PC-9 (cell line): ENCODE measurements at regions not wholly inside any gene's neighbourhood (a gene's known extent, or its start where the extent isn't known, plus 50 kb on each side); places are given as distances from the start of the nearest gene placed in this dataset.

Source experiments
- BruUV-seq: library from RNA; stranded (reverse); fragments of 400-500 nt; replicated peaks from 2 replicates; lab custom pipeline; 2021; lab: Mats Ljungman, UMichigan
- CTCF ChIA-PET: fragments of 300-600 bp; sonication (Branson Sonifier 250); formaldehyde crosslinking; loops from one replicate; lab custom pipeline; 2022; ENCODE audit warnings: antibody characterized with exemption; lab: Charles Lee
- POLR2A ChIA-PET: fragments of 300-600 bp; sonication (Branson Sonifier 250); formaldehyde crosslinking; loops from one replicate; lab custom pipeline; 2022; ENCODE audit warnings: antibody characterized with exemption; ENCODE audit not compliant: unreplicated experiment; lab: Charles Lee
- DNase-seq, 2 experiments: peaks; one replicate each; pipeline versions ENCODE4 v3.0.0 to v3.0.0-alpha.2; 2015 to 2022; ENCODE audit warnings: mixed read lengths in 1 of 2
- H2AFZ ChIP-seq: fragments of 200-600 bp; sonication (generic); 2 replicates; pipeline ENCODE4 v1.8.1; 2017; ENCODE audit warnings: antibody characterized with exemption
- H3F3A ChIP-seq: fragments of 200-600 bp; sonication (generic); 2 replicates; pipeline ENCODE4 v1.8.1; 2017; ENCODE audit warnings: antibody characterized with exemption, mild to moderate bottlenecking, low read depth; ENCODE audit not compliant: insufficient read depth
- H3K27ac ChIP-seq: fragments of 200-600 bp; sonication (generic); 2 replicates; pipeline ENCODE4 v1.6.1; 2016; ENCODE audit warnings: mixed run types
- H3K27me3 ChIP-seq: fragments of 200-600 bp; sonication (generic); 2 replicates; pipeline ENCODE4 v1.6.1; 2016; ENCODE audit warnings: low read depth, mixed run types; ENCODE audit not compliant: insufficient read depth
- H3K36me3 ChIP-seq: fragments of 200-600 bp; sonication (generic); 2 replicates; pipeline ENCODE4 v1.6.1; 2016; ENCODE audit warnings: low read depth, mixed run types
- H3K4me1 ChIP-seq: fragments of 200-600 bp; sonication (generic); replicated peaks from 2 replicates; pipeline ENCODE4 v1.6.1; 2016; ENCODE audit warnings: mixed run types; ENCODE audit not compliant: insufficient read depth
- H3K4me2 ChIP-seq: fragments of 200-600 bp; sonication (generic); 2 replicates; pipeline ENCODE4 v1.6.1; 2017; ENCODE audit warnings: mixed run types
- H3K4me3 ChIP-seq: fragments of 200-600 bp; sonication (generic); 2 replicates; pipeline ENCODE4 v1.6.1; 2016; ENCODE audit warnings: mixed run types
- H3K79me2 ChIP-seq: fragments of 200-600 bp; sonication (generic); 2 replicates; pipeline ENCODE4 v1.6.1; 2017; ENCODE audit warnings: low read depth, mixed run types
- H3K9me2 ChIP-seq: fragments of 200-600 bp; sonication (generic); 2 replicates; pipeline ENCODE4 v1.8.1; 2017; ENCODE audit warnings: mild to moderate bottlenecking; ENCODE audit not compliant: insufficient read depth
- H3K9me3 ChIP-seq: fragments of 200-600 bp; sonication (generic); 2 replicates; pipeline ENCODE4 v1.8.1; 2016; ENCODE audit warnings: low read depth; ENCODE audit not compliant: insufficient read depth
- H4K20me1 ChIP-seq: fragments of 200-600 bp; sonication (generic); 2 replicates; pipeline ENCODE4 v1.8.1; 2017; ENCODE audit not compliant: insufficient read depth
- CTCF ChIP-seq: fragments of 200-600 bp; sonication (generic); conservative IDR thresholded peaks from 2 replicates; pipeline ENCODE4 v1.6.1; 2017; ENCODE audit warnings: mixed run types, antibody characterized with exemption, mild to moderate bottlenecking, moderate library complexity
- EZH2 ChIP-seq: fragments of 200-600 bp; sonication (generic); IDR thresholded peaks from 2 replicates; pipeline ENCODE4 v1.8.0; 2017; ENCODE audit warnings: antibody characterized with exemption, low read depth
- intact Hi-C: fragments of 100-400 bp; cut with micrococcal nuclease; formaldehyde crosslinking; loops from one replicate; pipeline ENCODE4 v1.10.0; 2022; ENCODE audit not compliant: unreplicated experiment

- ChIA-PET CTCF (no interaction called here), POLR2A (no interaction called here)
- Histone ChIP-seq H3K9me2 (peaks cover 2% of the 10 kb centered on the region; the same call in 1 of the 2 replicates), H3K36me3 (no peaks in the 10 kb centered on the region), H4K20me1 (no peaks in the 10 kb centered on the region), H3K27me3 (no peaks in the 10 kb centered on the region), H3F3A (no peaks in the 10 kb centered on the region), H3K79me2 (no peaks in the 10 kb centered on the region), H2AFZ (no peak overlapping the region), H3K4me1 (no peaks in the 10 kb centered on the region), H3K4me3 (no peak overlapping the region), H3K9me3 (no peaks in the 10 kb centered on the region), H3K27ac (no peak overlapping the region), H3K4me2 (no peak overlapping the region)
- no peak for DNase-seq
- TF ChIP-seq EZH2 (no peak), CTCF (no peak)
- intact Hi-C loops = no loop called here
- no TSS peak for BruUV-seq
Observed at GRCh38 chr1:81340239-81340638, 460.5 kb upstream of the ADGRL2 start.

- TF ChIP-seq EZH2 (no peak), CTCF (no peak)
- intact Hi-C loops = no loop called here
- Histone ChIP-seq H3K4me3 (no peak overlapping the region), H3K4me1 (no peaks in the 10 kb centered on the region), H3K27ac (no peak overlapping the region), H3F3A (no peaks in the 10 kb centered on the region), H3K9me2 (peaks cover 6% of the 10 kb centered on the region; the same call in 1 of the 2 replicates), H2AFZ (no peak overlapping the region), H3K9me3 (no peaks in the 10 kb centered on the region), H3K36me3 (no peaks in the 10 kb centered on the region), H4K20me1 (no peaks in the 10 kb centered on the region), H3K79me2 (no peaks in the 10 kb centered on the region), H3K27me3 (no peaks in the 10 kb centered on the region), H3K4me2 (no peak overlapping the region)
- POLR2A ChIA-PET = no interaction called here
- CTCF ChIA-PET = no interaction called here
- BruUV-seq = no TSS peak
- DNase-seq = no peak
Observed at GRCh38 chr1:81337226-81337625, 463.5 kb upstream of the ADGRL2 start.

GRCh38 chr1:81335876-81336275 lies 464.9 kb upstream of the ADGRL2 start:
- Histone ChIP-seq H3K4me1 (no peaks in the 10 kb centered on the region), H3K4me3 (no peak overlapping the region), H3K9me2 (peaks cover 6% of the 10 kb centered on the region; the same call in 1 of the 2 replicates), H3K36me3 (no peaks in the 10 kb centered on the region), H3F3A (no peaks in the 10 kb centered on the region), H2AFZ (no peak overlapping the region), H4K20me1 (no peaks in the 10 kb centered on the region), H3K79me2 (no peaks in the 10 kb centered on the region), H3K9me3 (no peaks in the 10 kb centered on the region), H3K4me2 (no peak overlapping the region), H3K27me3 (no peaks in the 10 kb centered on the region), H3K27ac (no peak overlapping the region)
- intact Hi-C loops = no loop called here
- no peak for TF ChIP-seq EZH2
- no peak for DNase-seq
- POLR2A ChIA-PET = no interaction called here
- CTCF ChIA-PET = no interaction called here
- BruUV-seq = no TSS peak

GRCh38 chr1:81330521-81330920 lies 470.2 kb upstream of the ADGRL2 start:
- ChIA-PET POLR2A (no interaction called here), CTCF (no interaction called here)
- no peak for TF ChIP-seq EZH2
- no peak for TF ChIP-seq CTCF
- BruUV-seq = no TSS peak
- H4K20me1 ChIP-seq = no peaks in the 10 kb centered on the region
- intact Hi-C loops = no loop called here
- H3K27ac ChIP-seq = no peak overlapping the region
- peaks cover 6% of the 10 kb centered on the region; the same call in 1 of the 2 replicates for H3K9me2 ChIP-seq
- H3K4me3 ChIP-seq = no peak overlapping the region
- H3K9me3 ChIP-seq = no peaks in the 10 kb centered on the region
- no peaks in the 10 kb centered on the region for H3F3A ChIP-seq
- no peak overlapping the region for H2AFZ ChIP-seq
- no peaks in the 10 kb centered on the region for H3K27me3 ChIP-seq
- peaks cover 4% of the 10 kb centered on the region for H3K4me1 ChIP-seq
- DNase-seq = no peak
- no peak overlapping the region for H3K4me2 ChIP-seq
- H3K36me3 ChIP-seq = no peaks in the 10 kb centered on the region
- no peaks in the 10 kb centered on the region for H3K79me2 ChIP-seq
